NAMALWA (cell line): ENCODE measurements at regions not wholly inside any gene's neighbourhood (a gene's known extent, or its start where the extent isn't known, plus 50 kb on each side); places are given as distances from the start of the nearest gene placed in this dataset.

Source experiments
- DNase-seq: peaks from one replicate; pipeline ENCODE4 v3.0.0-alpha.2; 2015; ENCODE audit warnings: low spot score

DNA sequence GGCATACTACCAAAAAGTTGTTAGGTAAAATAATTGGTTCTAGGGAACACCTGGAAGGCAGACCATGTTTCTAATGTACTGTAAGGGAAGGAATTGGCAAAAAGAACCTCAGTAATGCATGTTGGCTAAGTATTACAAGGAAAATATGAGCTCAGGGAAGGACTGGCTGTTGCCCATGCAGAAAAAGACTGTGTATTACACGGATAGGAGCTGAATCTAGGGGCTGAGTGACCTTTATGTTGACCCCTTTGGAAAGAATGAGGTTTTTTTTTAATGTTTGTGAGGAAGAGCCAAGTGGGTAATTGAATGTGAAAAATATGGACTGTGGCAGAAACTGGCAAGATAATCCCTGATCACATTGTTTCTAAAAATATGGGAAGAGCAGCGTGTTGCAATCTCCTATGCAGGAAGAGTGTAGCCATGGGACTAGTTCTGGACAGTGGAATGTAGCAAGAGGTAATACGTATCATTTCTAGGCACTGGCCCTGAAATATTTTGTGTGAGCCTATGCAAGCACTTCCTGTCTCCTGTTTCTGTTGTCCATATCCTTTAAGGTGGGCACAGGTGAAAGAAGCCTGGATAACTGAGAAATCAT lies 95.1 kb upstream of the CNTNAP4 start:
- no peak for DNase-seq

DNA sequence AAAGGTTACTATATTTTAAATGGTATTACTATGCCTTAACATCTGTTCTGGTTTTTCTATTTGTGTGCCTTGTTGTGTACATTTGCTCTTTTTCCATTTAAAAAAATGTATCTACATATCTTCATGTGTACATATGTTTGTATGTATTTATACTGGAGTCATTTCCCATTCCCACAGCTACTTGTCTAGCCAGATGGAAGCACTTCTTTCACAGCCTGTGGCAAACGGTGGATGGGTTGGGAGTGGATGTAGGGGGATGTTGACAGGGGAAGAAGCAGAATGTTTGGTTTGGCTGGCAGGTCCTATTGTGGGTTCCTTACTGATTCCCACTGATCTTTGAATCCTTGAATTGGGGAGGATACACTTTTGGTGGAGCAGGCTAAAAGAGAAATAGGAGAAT lies 93.6 kb upstream of the CNTNAP4 start:
- DNase-seq: no peak

DNA sequence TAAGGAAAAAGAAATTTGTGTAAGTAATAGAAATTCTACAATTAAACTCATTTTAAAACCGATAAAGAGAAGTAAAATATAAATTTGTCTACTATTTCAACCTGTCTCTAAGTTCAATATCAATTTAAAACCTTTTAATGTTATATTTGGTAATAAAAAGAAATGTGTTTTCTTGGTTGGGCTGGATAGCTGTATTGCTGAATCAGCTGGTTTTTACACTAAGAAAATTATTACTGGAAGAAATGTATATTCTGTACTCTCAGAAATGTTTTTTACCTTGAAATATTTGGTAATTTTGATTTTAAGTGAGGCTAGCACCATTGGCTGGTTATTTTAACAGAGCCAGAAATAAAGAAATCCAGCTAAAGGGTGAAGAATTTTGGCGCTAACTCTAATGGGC lies 87.1 kb upstream of the CNTNAP4 start:
- no peak for DNase-seq

DNA sequence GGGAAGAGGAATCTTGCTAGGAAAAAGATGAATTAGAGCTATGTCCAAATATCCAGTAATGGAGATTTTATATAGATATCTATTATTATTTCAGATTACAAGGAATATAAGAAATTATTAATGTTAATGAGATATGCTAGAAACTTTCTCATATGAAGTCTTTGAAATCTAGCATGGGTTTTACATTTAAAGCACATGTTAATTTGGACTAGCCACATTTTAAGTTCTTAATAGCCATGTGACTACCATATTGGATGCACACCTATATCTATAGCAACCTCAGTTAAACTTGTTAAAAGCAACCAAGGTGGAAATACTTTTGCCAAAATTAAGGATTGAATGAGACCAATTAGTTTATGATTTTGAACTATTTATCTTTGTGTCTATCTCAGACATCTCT lies 86.7 kb upstream of the CNTNAP4 start:
- no peak for DNase-seq

DNA sequence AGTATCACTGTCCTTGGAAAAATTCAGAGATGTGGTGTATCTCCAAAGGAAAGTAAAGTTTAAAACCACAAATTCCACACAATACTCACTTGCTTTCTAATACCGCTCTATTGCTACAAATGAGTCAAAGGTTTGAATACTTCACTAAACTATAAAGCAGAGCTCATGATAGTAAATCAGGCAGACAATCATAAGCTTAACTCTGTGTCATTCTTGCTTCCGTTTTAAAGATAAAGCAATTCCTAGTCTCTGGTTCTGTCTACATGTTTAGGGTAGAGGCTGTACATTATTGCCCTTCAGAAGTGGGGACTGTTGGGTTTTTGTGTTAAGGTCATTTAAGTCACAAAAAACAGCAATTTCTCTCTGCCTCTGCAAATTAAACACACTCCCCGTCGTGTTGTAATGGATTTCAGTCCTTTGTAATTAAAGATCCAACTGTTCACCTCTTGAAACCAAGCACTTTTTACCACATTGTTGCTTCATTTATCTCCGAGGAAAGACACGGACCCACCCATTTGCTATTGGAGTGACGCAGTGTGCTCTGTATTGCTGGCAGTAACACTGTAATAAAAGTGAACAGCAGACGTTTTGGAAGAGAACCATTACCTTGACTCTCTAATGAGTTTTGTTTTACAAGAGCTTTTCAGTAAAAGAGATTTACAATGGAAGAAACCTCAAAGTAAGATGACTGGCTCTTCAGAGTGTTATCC lies 83.1 kb upstream of the CNTNAP4 start:
- no peak for DNase-seq

DNA sequence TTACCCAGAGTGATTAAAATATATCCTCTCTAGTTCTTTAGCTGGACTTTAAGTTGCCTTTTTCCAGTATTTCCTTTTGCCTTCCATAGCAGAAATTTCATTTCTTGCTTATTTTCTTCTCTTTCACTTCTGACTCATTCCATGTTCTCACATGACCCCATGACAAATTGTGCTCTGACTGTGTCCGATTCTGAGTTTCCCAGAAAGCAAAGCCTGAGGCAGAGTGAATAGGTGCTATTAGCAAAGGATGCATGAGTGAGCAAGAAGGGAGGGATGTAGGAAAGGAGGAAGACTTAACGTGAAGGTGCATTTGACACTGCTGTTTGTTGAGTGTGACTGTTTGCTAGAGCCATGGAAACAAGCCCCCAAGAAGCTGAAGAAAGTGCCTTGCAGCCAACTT lies 82.6 kb upstream of the CNTNAP4 start:
- no peak for DNase-seq

DNA sequence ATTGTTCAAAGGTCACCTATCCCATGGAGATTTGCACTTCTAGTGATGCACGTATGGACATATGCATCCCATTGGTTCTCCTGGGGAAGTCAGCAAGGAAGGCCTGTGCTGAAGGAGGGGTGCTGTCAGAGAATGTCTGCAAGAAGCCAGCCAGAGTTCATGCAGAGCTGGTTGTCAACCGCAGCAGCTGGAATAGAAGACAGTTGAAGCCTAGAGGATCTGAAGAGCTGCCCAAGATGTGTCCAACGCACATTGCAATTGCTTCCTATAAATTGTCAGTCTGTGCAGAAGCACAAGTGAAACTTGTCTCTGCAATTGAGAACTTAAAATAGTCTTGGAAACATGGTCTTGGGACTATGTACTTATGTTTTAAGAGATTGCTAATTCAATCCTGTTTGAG lies 82.1 kb upstream of the CNTNAP4 start:
- DNase-seq: no peak

DNA sequence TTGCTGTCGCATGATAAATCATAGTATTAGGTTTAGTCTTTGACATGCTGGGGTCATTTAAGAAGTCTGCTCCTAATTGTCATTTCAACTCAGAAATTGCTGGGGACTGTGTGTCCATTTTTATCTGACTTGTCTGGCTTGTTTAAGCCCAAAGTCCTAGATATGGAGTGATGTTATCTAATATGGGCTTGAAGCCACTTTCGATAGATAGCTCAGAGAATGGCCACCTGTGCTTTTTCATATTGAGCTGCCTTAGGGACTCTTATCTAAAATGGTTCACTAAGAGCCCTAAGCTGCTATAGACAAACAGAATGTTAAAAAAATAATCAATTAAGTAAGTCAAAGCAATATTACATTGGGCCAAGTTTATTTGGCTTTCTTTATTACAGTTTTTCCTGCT lies 81.6 kb upstream of the CNTNAP4 start:
- no peak for DNase-seq

DNA sequence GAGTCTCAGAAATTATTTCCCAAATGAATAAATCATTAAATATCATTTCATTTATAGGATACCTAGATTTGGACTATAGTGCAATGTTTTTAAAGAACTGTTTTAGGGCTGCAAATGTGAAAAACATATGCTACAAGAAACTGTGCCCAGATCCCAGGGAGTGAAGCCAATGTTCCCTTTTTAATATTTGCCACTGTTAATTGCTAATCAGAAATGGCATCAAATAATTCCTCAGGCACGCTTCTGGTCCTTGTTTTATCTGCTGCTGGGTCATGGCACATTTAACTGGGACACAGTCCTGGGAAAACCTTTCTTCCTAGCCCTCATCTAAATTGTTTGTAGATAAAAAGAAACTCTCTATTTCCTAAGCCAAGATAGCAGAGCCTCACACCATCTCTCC lies 79.3 kb upstream of the CNTNAP4 start:
- DNase-seq: no peak

DNA sequence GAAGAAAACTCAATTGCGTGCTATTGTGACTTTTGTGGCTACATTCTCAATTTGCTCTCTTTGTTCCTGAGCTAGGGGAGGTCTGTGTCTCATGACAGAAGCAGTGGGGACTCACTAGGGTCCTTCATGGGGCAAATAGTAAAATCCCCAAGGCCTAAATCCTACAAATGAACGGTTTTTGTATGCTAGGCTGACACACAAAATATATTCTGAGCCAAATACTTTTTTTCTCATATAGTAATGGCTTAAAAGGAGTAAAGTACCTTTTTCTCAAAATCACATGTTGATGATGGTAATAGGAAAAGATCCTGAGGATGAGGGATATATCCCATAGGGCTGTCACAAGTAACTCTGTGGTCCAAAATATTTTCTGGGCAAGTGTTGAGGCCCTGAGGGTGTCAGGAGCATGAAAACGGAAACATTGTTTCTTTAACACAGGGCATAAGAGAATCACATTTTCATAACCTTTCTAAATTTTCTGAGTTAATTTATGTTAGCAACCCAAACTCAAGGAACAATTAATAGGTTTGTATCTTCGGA lies 77.5 kb upstream of the CNTNAP4 start:
- no peak for DNase-seq

DNA sequence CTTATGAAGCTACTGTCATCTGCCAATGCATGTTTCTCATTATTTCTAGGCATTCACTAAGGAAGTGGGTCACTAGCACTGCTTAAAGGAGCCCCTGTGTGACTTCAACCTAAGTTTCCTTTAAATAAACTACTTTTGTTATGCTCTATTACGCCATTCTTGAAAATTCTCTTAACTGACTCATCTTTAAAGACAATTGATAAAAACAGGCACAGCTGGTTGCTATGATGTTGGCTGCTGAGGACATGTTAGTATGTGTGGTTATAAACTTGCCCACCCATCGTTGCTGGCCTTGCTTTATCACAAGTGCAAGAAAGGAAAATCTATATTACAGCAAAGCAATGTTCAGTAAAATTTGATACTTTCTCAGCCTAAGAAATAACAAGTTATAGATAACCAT lies 75.8 kb upstream of the CNTNAP4 start:
- no peak for DNase-seq

DNA sequence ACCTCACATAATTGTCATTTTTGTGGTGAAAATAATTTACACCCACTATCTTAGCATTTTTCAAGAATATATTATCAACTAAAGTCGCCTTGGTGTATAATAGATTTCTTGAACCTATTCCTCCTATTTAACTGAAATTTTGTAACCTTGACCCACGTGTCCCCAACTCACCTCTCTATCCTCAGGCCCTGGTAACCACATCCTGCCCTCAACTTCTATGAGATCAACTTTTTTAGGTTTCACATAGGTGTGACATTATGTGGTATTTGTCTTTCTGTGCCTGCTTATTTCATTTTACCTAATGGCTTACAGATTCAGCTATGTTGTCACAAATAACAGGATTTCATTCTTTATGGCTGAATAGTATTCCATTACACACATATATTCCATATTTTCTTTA lies 73.0 kb upstream of the CNTNAP4 start:
- DNase-seq: no peak

DNA sequence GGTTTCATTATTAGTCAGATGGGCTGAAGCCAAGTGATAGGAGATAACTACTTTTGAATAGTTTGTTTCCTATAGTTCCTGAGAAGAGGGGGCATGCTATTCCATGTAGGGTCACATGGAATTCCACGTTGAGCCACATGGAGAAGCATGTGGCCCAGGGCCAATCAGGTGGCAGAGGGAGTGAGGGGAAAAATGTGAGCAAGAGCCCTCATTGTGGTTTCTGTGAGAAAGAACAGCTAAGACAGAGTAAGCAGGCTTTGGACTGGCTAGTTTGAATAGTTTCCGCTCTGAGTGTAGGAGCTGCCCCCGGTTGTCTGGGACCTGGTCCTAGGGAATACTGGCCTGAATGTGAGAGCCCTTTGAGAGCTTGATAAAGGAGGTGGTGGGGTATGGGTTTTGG lies 69.9 kb upstream of the CNTNAP4 start:
- DNase-seq: no peak

DNA sequence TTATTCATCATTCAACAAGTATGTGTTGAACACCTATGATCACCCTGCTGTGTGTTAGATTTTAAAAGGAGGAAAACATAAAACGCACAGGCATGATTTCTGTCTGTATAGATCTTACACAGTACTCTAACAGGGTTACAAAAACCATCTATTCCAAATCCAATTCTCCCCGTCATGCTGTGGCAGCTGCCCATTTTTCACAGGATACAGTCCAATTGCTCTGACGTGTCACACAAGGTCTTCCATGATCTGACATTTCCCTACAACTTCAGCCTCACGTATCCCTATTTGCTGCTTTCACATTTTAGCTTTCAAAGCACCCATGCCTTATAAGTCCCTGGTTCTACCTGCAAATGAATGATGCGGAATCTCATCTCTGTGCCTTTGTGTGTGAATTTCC lies 67.0 kb upstream of the CNTNAP4 start:
- DNase-seq: no peak

DNA sequence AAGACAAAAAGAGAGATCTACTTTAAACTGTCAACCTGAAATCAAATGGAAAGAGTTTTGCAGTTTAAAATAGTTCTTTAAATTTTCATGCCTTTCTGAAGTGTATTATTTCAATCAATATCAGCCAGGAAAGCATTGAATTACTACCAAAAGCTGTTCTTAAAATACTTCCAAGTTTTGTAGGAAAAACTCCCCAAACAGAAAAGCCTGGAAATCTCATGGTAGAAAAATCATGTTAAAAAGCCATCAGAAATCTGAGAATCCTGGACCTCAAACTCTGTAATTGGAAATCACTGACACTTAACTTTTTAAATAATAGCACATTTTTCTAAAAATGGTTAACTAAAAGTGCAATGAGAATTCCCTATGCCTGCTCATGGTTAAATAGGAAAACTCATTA lies 63.3 kb upstream of the CNTNAP4 start:
- no peak for DNase-seq

DNA sequence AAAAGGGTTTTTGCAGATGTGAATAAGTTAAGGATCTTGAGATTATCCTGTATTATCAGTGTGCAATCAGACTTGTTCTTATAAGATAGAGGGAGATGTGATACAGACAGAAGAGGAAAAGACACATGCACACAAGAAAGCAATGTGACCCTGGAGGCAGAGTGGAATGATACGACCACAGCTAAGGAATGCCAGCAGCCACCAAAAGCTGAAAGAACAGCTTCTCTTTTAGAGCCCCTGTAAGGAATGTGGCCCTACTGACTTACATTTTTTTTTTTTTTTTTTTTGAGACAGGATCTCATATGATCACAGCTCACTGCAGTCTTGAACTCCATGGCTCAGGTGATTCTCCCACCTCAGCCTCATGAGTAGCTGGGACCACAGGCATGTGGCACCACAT lies 62.3 kb upstream of the CNTNAP4 start:
- DNase-seq: no peak

DNA sequence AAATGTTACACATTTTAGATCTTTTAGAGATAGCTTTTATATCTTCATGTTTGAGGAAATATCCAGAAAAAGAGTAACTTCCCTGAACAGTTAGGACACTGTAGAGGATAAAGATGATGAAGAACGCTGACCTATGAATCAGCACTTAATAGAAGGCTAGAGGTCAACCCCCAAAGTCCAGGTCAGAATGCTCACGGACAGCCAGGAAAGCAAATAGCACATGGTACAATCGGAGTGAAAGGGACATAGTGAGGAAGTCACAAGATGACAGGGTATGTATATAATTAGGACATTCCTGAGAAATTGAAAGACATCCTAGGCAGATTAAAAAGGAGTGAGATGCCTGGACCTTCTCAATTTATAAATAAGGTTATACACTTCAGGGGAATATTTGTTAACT lies 55.1 kb upstream of the CNTNAP4 start:
- DNase-seq: no peak

DNA sequence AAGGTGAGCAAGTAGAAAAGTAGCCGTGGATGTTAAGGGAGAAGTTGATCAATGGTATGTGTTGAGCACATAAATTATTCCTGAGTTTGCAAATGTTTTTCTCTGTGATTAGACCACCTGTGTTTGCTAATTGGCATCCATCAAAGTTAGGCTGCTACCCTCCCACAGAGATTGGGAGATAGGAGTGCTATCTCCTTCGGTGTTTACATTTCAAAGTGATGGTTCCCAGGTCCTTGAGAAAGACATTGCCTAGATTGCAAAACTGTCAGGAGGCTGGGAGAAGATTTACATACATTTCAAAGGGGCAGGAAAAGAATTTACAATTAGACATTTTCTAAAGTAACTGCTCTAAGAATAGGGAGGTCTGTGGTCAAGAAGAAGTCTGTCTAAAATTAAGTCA lies 54.3 kb upstream of the CNTNAP4 start:
- no peak for DNase-seq

DNA sequence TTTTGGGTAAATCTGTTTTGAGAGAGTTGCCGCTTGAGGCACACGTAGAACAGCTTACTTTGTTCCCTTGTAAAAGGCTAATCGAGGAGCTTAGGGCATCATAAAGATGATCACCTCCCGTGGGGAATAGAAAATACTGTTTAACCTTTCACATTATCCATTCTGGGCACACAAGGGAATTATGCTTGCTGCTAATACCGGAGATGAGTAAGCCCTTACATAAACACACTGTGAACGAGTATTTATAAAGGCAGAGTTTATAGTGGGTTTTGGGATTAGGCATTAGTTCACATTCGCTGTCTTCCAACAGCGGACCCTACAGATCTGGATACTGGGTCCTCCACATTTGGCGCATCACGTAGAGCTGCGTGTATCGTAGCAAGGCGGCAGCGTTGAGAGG lies 51.2 kb upstream of the CNTNAP4 start:
- no peak for DNase-seq

DNA sequence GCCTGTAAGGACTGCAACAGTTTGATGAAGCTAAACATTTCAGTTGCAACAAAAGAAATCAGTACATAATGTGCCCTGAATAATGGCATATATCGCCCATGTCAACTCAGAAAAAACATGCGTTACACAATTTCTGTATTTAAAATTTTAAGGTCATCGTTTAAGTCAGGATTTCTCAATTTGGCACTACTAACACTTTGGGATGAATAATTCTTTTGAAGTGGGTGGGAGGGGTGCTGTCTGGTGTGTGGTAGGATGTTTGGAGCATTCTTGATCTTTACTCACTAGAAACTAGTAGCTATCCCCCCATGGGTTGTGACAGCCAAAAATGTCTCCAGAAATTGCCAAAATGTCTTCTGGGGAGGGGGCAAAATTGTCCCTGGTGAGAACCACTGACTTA lies 50.7 kb upstream of the CNTNAP4 start:
- no peak for DNase-seq
